GM23248 (cell line): ENCODE measurements at regions not wholly inside any gene's neighbourhood (a gene's known extent, or its start where the extent isn't known, plus 50 kb on each side); places are given as distances from the start of the nearest gene placed in this dataset.
"Not testable (repeated sequence)": the region's sequence is repeated elsewhere in the genome, so short reads cannot be mapped to it uniquely, and the experiment has no call there.

Source experiments
- EZH2 ChIP-seq: fragments of 200-600 bp; sonication (generic); IDR thresholded peaks from 2 replicates; pipeline ENCODE4 v1.6.1; 2018; ENCODE audit warnings: antibody characterized with exemption, mild to moderate bottlenecking; ENCODE audit not compliant: insufficient read depth, poor library complexity, severe bottlenecking
- EZH2phosphoT487 ChIP-seq: fragments of 200-600 bp; sonication (generic); IDR thresholded peaks from 2 replicates; pipeline ENCODE4 v1.6.1; 2018; ENCODE audit warnings: antibody characterized with exemption, moderate library complexity, mild to moderate bottlenecking, low read depth; ENCODE audit not compliant: insufficient read depth

DNA sequence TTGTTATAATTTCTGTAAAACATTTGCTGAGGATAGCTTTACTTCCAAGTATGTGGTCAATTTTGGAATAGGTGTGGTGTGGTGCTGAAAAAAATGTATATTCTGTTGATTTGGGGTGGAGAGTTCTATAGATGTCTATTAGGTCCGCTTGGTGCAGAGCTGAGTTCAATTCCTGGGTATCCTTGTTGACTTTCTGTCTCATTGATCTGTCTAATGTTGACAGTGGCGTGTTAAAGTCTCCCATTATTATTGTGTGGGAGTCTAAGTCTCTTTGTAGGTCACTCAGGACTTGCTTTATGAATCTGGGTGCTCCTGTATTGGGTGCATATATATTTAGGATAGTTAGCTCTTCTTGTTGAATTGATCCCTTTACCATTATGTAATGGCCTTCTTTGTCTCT is 56.4 kb upstream of the EHBP1 start:
- TF ChIP-seq EZH2phosphoT487, EZH2: not testable (repeated sequence)
